BLaER1 (cell line): ENCODE measurements at regions not wholly inside any gene's neighbourhood (a gene's known extent, or its start where the extent isn't known, plus 50 kb on each side); places are given as distances from the start of the nearest gene placed in this dataset.
A peak's percentile ranks its signal among the peaks of the same experiment; 100 is the strongest.

Source experiments
- H3K27ac ChIP-seq: shearing (Covaris generic); formaldehyde crosslinking; 2 replicates; pipeline ENCODE4 v1.8.1; 2022
- H3K27me3 ChIP-seq: shearing (Covaris generic); formaldehyde crosslinking; 2 replicates; pipeline ENCODE4 v1.8.1; 2022
- H3K36me3 ChIP-seq: shearing (Covaris generic); formaldehyde crosslinking; 2 replicates; pipeline ENCODE4 v1.8.1; 2022
- H3K4me1 ChIP-seq: shearing (Covaris generic); formaldehyde crosslinking; 2 replicates; pipeline ENCODE4 v1.8.1; 2022
- H3K4me2 ChIP-seq: shearing (Covaris generic); formaldehyde crosslinking; 2 replicates; pipeline ENCODE4 v1.8.1; 2022
- H3K4me3 ChIP-seq: shearing (Covaris generic); formaldehyde crosslinking; 2 replicates; pipeline ENCODE4 v1.8.1; 2022
- H3K9ac ChIP-seq: shearing (Covaris generic); formaldehyde crosslinking; 2 replicates; pipeline ENCODE4 v1.8.1; 2022
- H3K9me3 ChIP-seq: shearing (Covaris generic); formaldehyde crosslinking; 2 replicates; pipeline ENCODE4 v1.8.1; 2022
- H4K20me1 ChIP-seq: shearing (Covaris generic); formaldehyde crosslinking; 2 replicates; pipeline ENCODE4 v1.8.1; 2022
- Cebpa-rat ChIP-seq: shearing (Covaris generic); IDR thresholded peaks from 2 replicates; pipeline ENCODE4 v1.8.1; 2022

- Histone ChIP-seq H3K27me3 (no peaks in the 10 kb centered on the region), H3K36me3 (peaks cover 25% of the 10 kb centered on the region), H3K9me3 (peaks cover 36% of the 10 kb centered on the region), H3K4me1 (peaks cover 15% of the 10 kb centered on the region), H3K4me2 (peak overlapping the region; percentile 44), H4K20me1 (no peaks in the 10 kb centered on the region), H3K27ac (no peak overlapping the region), H3K4me3 (no peak overlapping the region), H3K9ac (no peak overlapping the region)
- no peak for TF ChIP-seq Cebpa-rat
These were observed 142.0 kb upstream of the PZP start for GRCh38 chr12:9349888-9350885.

GRCh38 chr12:9348906-9349518 lies 140.8 kb upstream of the PZP start:
- Histone ChIP-seq H3K4me2 (no peak overlapping the region), H3K9me3 (peaks cover 24% of the 10 kb centered on the region), H4K20me1 (no peaks in the 10 kb centered on the region), H3K9ac (no peak overlapping the region), H3K27ac (no peak overlapping the region), H3K4me3 (no peak overlapping the region), H3K4me1 (peaks cover 15% of the 10 kb centered on the region), H3K36me3 (peaks cover 21% of the 10 kb centered on the region), H3K27me3 (no peaks in the 10 kb centered on the region)
- TF ChIP-seq Cebpa-rat, result no peak

GRCh38 chr12:9347328-9348127 lies 139.3 kb upstream of the PZP start:
- H3K9ac ChIP-seq, result no peak overlapping the region
- H3K4me2 ChIP-seq, result no peak overlapping the region
- H3K27ac ChIP-seq, result no peak overlapping the region
- H3K4me1 ChIP-seq, result peaks cover 15% of the 10 kb centered on the region
- H3K36me3 ChIP-seq, result peaks cover 7% of the 10 kb centered on the region; the same call in 1 of the 2 replicates
- H3K9me3 ChIP-seq, result peaks cover 10% of the 10 kb centered on the region
- no peaks in the 10 kb centered on the region for H3K27me3 ChIP-seq
- H4K20me1 ChIP-seq, result no peaks in the 10 kb centered on the region
- no peak overlapping the region for H3K4me3 ChIP-seq
- TF ChIP-seq Cebpa-rat, result no peak

DNA sequence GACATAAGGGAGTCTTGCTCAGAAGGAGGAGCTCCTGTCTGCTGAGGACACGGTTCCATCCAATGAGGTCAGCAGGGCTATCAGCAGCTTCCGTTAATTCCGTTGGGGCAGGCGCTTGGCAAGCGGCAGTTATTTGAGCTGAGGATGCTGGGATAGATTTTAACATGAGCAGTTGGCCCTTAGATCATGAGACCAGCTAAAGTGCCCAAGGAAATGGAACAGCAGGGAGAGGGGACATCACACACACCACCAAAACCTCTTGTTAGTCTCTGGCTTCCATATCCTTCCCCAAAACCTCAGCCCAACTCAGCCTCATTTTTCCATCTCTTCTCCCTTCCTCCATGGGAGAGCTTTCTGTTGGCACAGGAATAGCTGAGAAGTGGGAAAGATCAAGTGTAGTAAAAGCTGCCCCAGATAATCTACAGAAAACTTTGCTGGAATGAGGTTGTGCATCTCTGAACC lies 138.7 kb upstream of the PZP start:
- Histone ChIP-seq H3K27ac (no peak overlapping the region), H3K4me2 (no peak overlapping the region), H3K9me3 (peaks cover 3% of the 10 kb centered on the region; the same call in 1 of the 2 replicates), H4K20me1 (no peaks in the 10 kb centered on the region), H3K4me3 (no peak overlapping the region), H3K4me1 (peaks cover 15% of the 10 kb centered on the region), H3K36me3 (peaks cover under 1% of the 10 kb centered on the region; the same call in 1 of the 2 replicates), H3K27me3 (no peaks in the 10 kb centered on the region), H3K9ac (no peak overlapping the region)
- TF ChIP-seq Cebpa-rat, result no peak

GRCh38 chr12:9345171-9345570 lies 137.0 kb upstream of the PZP start:
- no peaks in the 10 kb centered on the region for H3K27me3 ChIP-seq

DNA sequence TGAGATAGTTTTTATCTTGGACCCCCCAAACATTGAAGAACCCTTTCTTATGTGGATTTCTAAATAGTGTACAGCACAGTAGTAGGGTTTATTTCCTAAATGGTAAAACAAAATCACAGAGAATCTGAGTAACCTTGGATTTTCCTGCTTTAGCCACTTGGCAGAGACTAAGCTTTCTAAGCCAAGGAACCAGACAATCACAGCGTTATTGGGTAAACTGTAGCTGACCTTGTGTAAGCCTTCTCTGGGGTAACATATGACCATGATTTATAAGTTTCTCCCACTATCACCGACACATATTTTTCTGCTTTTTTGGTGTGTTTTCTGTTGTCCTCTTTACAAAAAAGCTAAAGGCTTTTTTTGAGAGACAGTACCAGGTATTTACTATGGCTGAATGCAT lies 136.3 kb upstream of the PZP start:
- H3K4me3 ChIP-seq, result no peak overlapping the region
- H3K9ac ChIP-seq, result no peak overlapping the region
- no peaks in the 10 kb centered on the region for H4K20me1 ChIP-seq
- no peak for TF ChIP-seq Cebpa-rat
- H3K9me3 ChIP-seq, result no peaks in the 10 kb centered on the region
- H3K4me2 ChIP-seq, result no peak overlapping the region
- H3K4me1 ChIP-seq, result no peaks in the 10 kb centered on the region
- H3K27me3 ChIP-seq, result no peaks in the 10 kb centered on the region
- no peaks in the 10 kb centered on the region for H3K36me3 ChIP-seq
- no peak overlapping the region for H3K27ac ChIP-seq

More at GRCh38 chr12:9345171-9345570, 137.0 kb upstream of the PZP start:
- Histone ChIP-seq H3K4me1 (peaks cover 2% of the 10 kb centered on the region; the same call in 1 of the 2 replicates), H3K4me2 (no peak overlapping the region), H3K4me3 (no peak overlapping the region), H3K9me3 (no peaks in the 10 kb centered on the region), H3K27ac (no peak overlapping the region), H3K9ac (no peak overlapping the region), H4K20me1 (no peaks in the 10 kb centered on the region), H3K36me3 (no peaks in the 10 kb centered on the region)
- no peak for TF ChIP-seq Cebpa-rat

DNA sequence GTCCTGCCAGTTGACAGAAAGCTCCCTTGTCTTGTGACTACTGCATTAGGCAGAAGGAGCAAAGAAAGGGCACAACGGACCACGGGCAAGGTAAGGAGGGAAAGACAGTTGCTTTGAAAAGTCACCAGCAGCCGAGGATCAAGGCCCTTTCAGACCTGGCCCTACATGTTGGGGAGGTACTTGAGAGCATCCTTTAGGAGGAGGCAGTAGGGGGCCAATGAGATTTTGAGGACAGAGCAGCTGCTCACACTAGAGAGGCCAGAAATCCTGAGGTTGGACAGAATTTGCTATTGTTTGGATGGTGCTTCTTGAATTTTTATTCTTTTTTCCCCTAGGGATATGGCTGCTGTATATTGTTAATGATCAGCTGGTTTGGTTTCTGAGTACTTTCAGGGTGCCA lies 135.5 kb upstream of the PZP start:
- Histone ChIP-seq H3K4me2 (no peak overlapping the region), H3K27ac (no peak overlapping the region), H3K4me1 (no peaks in the 10 kb centered on the region), H3K27me3 (no peaks in the 10 kb centered on the region), H3K36me3 (no peaks in the 10 kb centered on the region), H4K20me1 (no peaks in the 10 kb centered on the region), H3K4me3 (no peak overlapping the region), H3K9me3 (no peaks in the 10 kb centered on the region), H3K9ac (no peak overlapping the region)
- TF ChIP-seq Cebpa-rat, result no peak

GRCh38 chr12:9342614-9343353 lies 134.6 kb upstream of the PZP start:
- Histone ChIP-seq H3K4me1 (no peaks in the 10 kb centered on the region), H3K4me3 (no peak overlapping the region), H3K9ac (no peak overlapping the region), H4K20me1 (no peaks in the 10 kb centered on the region), H3K27ac (no peak overlapping the region), H3K27me3 (no peaks in the 10 kb centered on the region), H3K4me2 (no peak overlapping the region), H3K36me3 (no peaks in the 10 kb centered on the region), H3K9me3 (no peaks in the 10 kb centered on the region)
- no peak for TF ChIP-seq Cebpa-rat

DNA sequence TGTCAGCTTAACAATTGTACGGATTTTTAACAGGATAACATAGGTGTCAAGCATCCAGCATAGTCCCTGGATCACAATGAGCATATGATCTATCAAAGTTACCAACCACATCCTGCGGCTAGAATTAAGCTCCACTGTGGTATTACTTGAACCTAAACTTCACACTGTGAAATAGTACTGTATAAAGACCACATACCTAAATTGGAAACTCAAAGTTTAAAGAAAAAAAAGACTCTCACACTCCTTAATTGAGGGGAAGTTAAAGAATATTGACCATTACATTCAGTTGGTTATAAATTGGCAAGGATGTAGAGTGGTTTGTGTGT lies 133.0 kb upstream of the PZP start:
- Histone ChIP-seq H3K9ac (no peak overlapping the region), H3K4me3 (no peak overlapping the region), H3K36me3 (0 out of 2 replicates have a peak, but pooled peaks cover 2% of the 10 kb centered on the region), H3K27ac (no peak overlapping the region), H3K4me1 (no peaks in the 10 kb centered on the region), H3K27me3 (no peaks in the 10 kb centered on the region), H4K20me1 (no peaks in the 10 kb centered on the region), H3K4me2 (no peak overlapping the region), H3K9me3 (peaks cover 12% of the 10 kb centered on the region)
- TF ChIP-seq Cebpa-rat, result no peak
